ENCODE measurements at regions not wholly inside any gene's neighbourhood (a gene's known extent, or its start where the extent isn't known, plus 50 kb on each side); places are given as distances from the start of the nearest gene placed in this dataset.

- TF ChIP-seq, protein P1, sequence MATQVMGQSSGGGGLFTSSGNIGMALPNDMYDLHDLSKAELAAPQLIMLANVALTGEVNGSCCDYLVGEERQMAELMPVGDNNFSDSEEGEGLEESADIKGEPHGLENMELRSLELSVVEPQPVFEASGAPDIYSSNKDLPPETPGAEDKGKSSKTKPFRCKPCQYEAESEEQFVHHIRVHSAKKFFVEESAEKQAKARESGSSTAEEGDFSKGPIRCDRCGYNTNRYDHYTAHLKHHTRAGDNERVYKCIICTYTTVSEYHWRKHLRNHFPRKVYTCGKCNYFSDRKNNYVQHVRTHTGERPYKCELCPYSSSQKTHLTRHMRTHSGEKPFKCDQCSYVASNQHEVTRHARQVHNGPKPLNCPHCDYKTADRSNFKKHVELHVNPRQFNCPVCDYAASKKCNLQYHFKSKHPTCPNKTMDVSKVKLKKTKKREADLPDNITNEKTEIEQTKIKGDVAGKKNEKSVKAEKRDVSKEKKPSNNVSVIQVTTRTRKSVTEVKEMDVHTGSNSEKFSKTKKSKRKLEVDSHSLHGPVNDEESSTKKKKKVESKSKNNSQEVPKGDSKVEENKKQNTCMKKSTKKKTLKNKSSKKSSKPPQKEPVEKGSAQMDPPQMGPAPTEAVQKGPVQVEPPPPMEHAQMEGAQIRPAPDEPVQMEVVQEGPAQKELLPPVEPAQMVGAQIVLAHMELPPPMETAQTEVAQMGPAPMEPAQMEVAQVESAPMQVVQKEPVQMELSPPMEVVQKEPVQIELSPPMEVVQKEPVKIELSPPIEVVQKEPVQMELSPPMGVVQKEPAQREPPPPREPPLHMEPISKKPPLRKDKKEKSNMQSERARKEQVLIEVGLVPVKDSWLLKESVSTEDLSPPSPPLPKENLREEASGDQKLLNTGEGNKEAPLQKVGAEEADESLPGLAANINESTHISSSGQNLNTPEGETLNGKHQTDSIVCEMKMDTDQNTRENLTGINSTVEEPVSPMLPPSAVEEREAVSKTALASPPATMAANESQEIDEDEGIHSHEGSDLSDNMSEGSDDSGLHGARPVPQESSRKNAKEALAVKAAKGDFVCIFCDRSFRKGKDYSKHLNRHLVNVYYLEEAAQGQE (IDR thresholded peaks at IDR 0.05; ENCODE audit: borderline replicate concordance in 1 of 2, low read depth in 1 of 2, low read length in 2 of 2): no peak
- TF ChIP-seq HNRNPH1 (optimal IDR thresholded peaks at IDR 0.05; ENCODE audit: low read depth, low read length) (no peak), BORCS8-MEF2B (CRISPR knock-in tag; IDR thresholded peaks at IDR 0.05) (no peak), AKAP8 (CRISPR knock-in tag; IDR thresholded peaks at IDR 0.05) (no peak), ZNF431 (CRISPR knock-in tag; IDR thresholded peaks at IDR 0.05; ENCODE audit: borderline replicate concordance, low read depth) (no peak), TOPORS (CRISPR knock-in tag; IDR thresholded peaks at IDR 0.05) (no peak), MEIS2 (CRISPR knock-in tag; IDR thresholded peaks at IDR 0.05) (no peak)
- TF ChIP-seq, protein P2, sequence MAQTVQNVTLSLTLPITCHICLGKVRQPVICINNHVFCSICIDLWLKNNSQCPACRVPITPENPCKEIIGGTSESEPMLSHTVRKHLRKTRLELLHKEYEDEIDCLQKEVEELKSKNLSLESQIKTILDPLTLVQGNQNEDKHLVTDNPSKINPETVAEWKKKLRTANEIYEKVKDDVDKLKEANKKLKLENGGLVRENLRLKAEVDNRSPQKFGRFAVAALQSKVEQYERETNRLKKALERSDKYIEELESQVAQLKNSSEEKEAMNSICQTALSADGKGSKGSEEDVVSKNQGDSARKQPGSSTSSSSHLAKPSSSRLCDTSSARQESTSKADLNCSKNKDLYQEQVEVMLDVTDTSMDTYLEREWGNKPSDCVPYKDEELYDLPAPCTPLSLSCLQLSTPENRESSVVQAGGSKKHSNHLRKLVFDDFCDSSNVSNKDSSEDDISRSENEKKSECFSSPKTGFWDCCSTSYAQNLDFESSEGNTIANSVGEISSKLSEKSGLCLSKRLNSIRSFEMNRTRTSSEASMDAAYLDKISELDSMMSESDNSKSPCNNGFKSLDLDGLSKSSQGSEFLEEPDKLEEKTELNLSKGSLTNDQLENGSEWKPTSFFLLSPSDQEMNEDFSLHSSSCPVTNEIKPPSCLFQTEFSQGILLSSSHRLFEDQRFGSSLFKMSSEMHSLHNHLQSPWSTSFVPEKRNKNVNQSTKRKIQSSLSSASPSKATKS (CRISPR knock-in tag; IDR thresholded peaks at IDR 0.05): no peak
- TF ChIP-seq, protein P3, sequence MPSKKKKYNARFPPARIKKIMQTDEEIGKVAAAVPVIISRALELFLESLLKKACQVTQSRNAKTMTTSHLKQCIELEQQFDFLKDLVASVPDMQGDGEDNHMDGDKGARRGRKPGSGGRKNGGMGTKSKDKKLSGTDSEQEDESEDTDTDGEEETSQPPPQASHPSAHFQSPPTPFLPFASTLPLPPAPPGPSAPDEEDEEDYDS (CRISPR knock-in tag; IDR thresholded peaks at IDR 0.05): no peak
These were observed 65.8 kb upstream of the RIOK3 start (continued) for GRCh38 chr18:23387265-23387664.
